NT2/D1 (cell line): ENCODE measurements at regions not wholly inside any gene's neighbourhood (a gene's known extent, or its start where the extent isn't known, plus 50 kb on each side); places are given as distances from the start of the nearest gene placed in this dataset.

Source experiments
- YY1 ChIP-seq: IDR thresholded peaks from 2 replicates; pipeline ENCODE4 v1.6.1; 2011; ENCODE audit not compliant: insufficient read length, insufficient read depth
- ZNF274 ChIP-seq: IDR thresholded peaks from 2 replicates; pipeline ENCODE4 v1.6.1; 2011; ENCODE audit warnings: mild to moderate bottlenecking, low read depth, low read length

- TF ChIP-seq ZNF274 (no peak), YY1 (no peak)
Observed at GRCh38 chr1:234855851-234856250, 245.9 kb upstream of the IRF2BP2 start.
